Psoas muscle (tissue), 7 donors: ENCODE measurements at regions not wholly inside any gene's neighbourhood (a gene's known extent, or its start where the extent isn't known, plus 50 kb on each side); places are given as distances from the start of the nearest gene placed in this dataset.

ENCODE experiments used
- ATAC-seq, 4 donors: fragments of 200-7000 bp; cut with Tn5 transposase; one replicate each; pipeline ENCODE4 v1.9.1; 2020; ENCODE audit warnings: moderate library complexity in 3 of 4, mild to moderate bottlenecking in 2 of 4
- DNase-seq, 2 donors: peaks; one replicate each; pipeline ENCODE4 v3.0.0-alpha.2; 2020
- H3K27ac ChIP-seq: fragments of 200-600 bp; one replicate; pipeline ENCODE4 v1.8.0; 2022
- H3K27me3 ChIP-seq, 3 donors: fragments of 200-600 bp in 1 of 3; one replicate each; pipeline versions ENCODE4 v1.6.1 to v1.8.0; 2013 to 2022; ENCODE audit warnings: low read length in 2 of 3, mild to moderate bottlenecking in 2 of 3, moderate library complexity in 1 of 3; ENCODE audit not compliant: insufficient read depth in 3 of 3
- H3K36me3 ChIP-seq, 2 donors: fragments of 200-600 bp in 1 of 2; one replicate each; pipeline versions ENCODE4 v1.6.1 to v1.8.0; 2013 to 2022; ENCODE audit warnings: low read depth in 1 of 2, mild to moderate bottlenecking in 1 of 2, moderate library complexity in 1 of 2; ENCODE audit not compliant: insufficient read depth in 1 of 2
- H3K4me1 ChIP-seq: fragments of 200-600 bp; one replicate; pipeline ENCODE4 v1.8.0; 2022
- H3K4me3 ChIP-seq: fragments of 200-600 bp; one replicate; pipeline ENCODE4 v1.8.0; 2022; ENCODE audit warnings: mild to moderate bottlenecking
- H3K9me3 ChIP-seq: fragments of 200-600 bp; one replicate; pipeline ENCODE4 v1.8.0; 2022
- CTCF ChIP-seq: fragments of 200-600 bp; IDR thresholded peaks from one replicate; pipeline ENCODE4 v1.8.0; 2022; ENCODE audit warnings: antibody characterized with exemption
- WGBS, 3 donors: extraction: QIAGEN DNeasy Blood & Tissue Kit; methylation state at CpG; one replicate each; pipeline versions ENCODE4 v1.1.6 to v1.1.7; 2013; 5-methylcytosine and 5-hydroxymethylcytosine counted together
- intact Hi-C, 2 donors: fragments of 100-400 bp; cut with DNase I; formaldehyde crosslinking; loops; one replicate each; pipeline versions ENCODE4 v1.11.0 to v1.14.2; 2022
- donor health status: healthy with polysubstance abuse.
- donor health status: DM: no; HTN: no; CAD: no; lungs with moderate emphysema.
- donor health status: Bipolar disorder and iron deficiency.
- donor health status: healthy.
- donor health status: DM: yes; HTN: yes; CAD: no.
- donor health status: DM: no; HTN: no; CAD: no.
- donor health status: DM: yes; HTN: yes; CAD: no.

- DNase-seq = no peak
- WGBS, 3 donors = 94 to 95% (median 95%) methylated on average over 5 of the region's 5 CpGs
Measured at GRCh38 chr3:72488738-72489035, 359.6 kb downstream of the SHQ1 start.

GRCh38 chr3:72487946-72488737 is 360.1 kb downstream of the SHQ1 start:
- no peak for TF ChIP-seq CTCF
- no peaks in the 10 kb centered on the region for H3K9me3 ChIP-seq
- H3K27me3 ChIP-seq = no peaks in the 10 kb centered on the region
- H3K36me3 ChIP-seq = no peaks in the 10 kb centered on the region
- no peak for ATAC-seq
- H3K4me3 ChIP-seq = no peak overlapping the region
- H3K27ac ChIP-seq = peak overlapping the region; percentile 23
- intact Hi-C loops = no loop called here
- WGBS, 3 donors = 87 to 90% (median 89%) methylated on average over 9 of the region's 9 CpGs
- DNase-seq = no peak
- H3K4me1 ChIP-seq = peaks cover 15% of the 10 kb centered on the region

More at GRCh38 chr3:72488738-72489035, 359.6 kb downstream of the SHQ1 start:
- no peak overlapping the region for H3K4me3 ChIP-seq
- TF ChIP-seq CTCF = no peak
- intact Hi-C loops = no loop called here
- ATAC-seq = no peak
- no peaks in the 10 kb centered on the region for H3K9me3 ChIP-seq
- H3K27ac ChIP-seq = no peak overlapping the region
- peaks cover 10% of the 10 kb centered on the region for H3K4me1 ChIP-seq
- no peaks in the 10 kb centered on the region for H3K36me3 ChIP-seq
- H3K27me3 ChIP-seq = no peaks in the 10 kb centered on the region

- peak overlapping the region; percentile 73 for H3K27ac ChIP-seq
- intact Hi-C loops = no loop called here
- peaks cover 24% of the 10 kb centered on the region for H3K4me1 ChIP-seq
- peak; percentile 77 to 87 for DNase-seq
- no peak for TF ChIP-seq CTCF
- ATAC-seq = peak; percentile 65 to 84 (median 75)
- no peaks in the 10 kb centered on the region for H3K9me3 ChIP-seq
- H3K27me3 ChIP-seq = no peaks in the 10 kb centered on the region
- 23 to 38% (median 29%) methylated on average over 11 of the region's 11 CpGs for WGBS, 3 donors
- no peak overlapping the region for H3K4me3 ChIP-seq
- H3K36me3 ChIP-seq = no peaks in the 10 kb centered on the region
Measured at GRCh38 chr3:72487078-72487765, 361.0 kb downstream of the SHQ1 start.

GRCh38 chr3:72485641-72486040 is 362.6 kb downstream of the SHQ1 start:
- no peaks in the 10 kb centered on the region for H3K36me3 ChIP-seq
- no peaks in the 10 kb centered on the region for H3K9me3 ChIP-seq
- WGBS, 3 donors = 15 to 36% (median 18%) methylated on average over 2 of the region's 2 CpGs
- no peak for TF ChIP-seq CTCF
- no peak overlapping the region for H3K27ac ChIP-seq
- no peaks in the 10 kb centered on the region for H3K27me3 ChIP-seq
- DNase-seq (peak; percentile 20 to 63), ATAC-seq (no peak)
- intact Hi-C loops = no loop called here
- H3K4me3 ChIP-seq = no peak overlapping the region
- peaks cover 28% of the 10 kb centered on the region for H3K4me1 ChIP-seq
